MM.1S (cell line): ENCODE measurements at regions not wholly inside any gene's neighbourhood (a gene's known extent, or its start where the extent isn't known, plus 50 kb on each side); places are given as distances from the start of the nearest gene placed in this dataset.

Source experiments
- CTCF ChIP-seq: fragments of 300-600 bp; sonication (generic); IDR thresholded peaks from 2 replicates; pipeline ENCODE4 v1.5.1; 2016; ENCODE audit warnings: antibody characterized with exemption, low read length, mixed read lengths
- EZH2 ChIP-seq: fragments of 300-600 bp; sonication (generic); optimal IDR thresholded peaks from 2 replicates; pipeline ENCODE3; 2017; ENCODE audit warnings: low read depth, mild to moderate bottlenecking, antibody characterized with exemption, low read length, mixed read lengths

- TF ChIP-seq CTCF (no peak), EZH2 (no peak)
These were observed 79.1 kb upstream of the PTGFR start for GRCh38 chr1:78411707-78412106.
